Colonic mucosa (tissue), 4 donors: ENCODE measurements at regions not wholly inside any gene's neighbourhood (a gene's known extent, or its start where the extent isn't known, plus 50 kb on each side); places are given as distances from the start of the nearest gene placed in this dataset.

ENCODE experiments used
- DNase-seq: peaks from one replicate; pipeline ENCODE4 v3.0.0-alpha.2; 2020
- H3K27ac ChIP-seq: fragments of 200-600 bp; one replicate; pipeline ENCODE4 v1.8.0; 2021
- H3K27me3 ChIP-seq: fragments of 200-600 bp; one replicate; pipeline ENCODE4 v1.8.0; 2021
- H3K36me3 ChIP-seq: fragments of 200-600 bp; one replicate; pipeline ENCODE4 v1.8.0; 2021
- H3K4me1 ChIP-seq: fragments of 200-600 bp; one replicate; pipeline ENCODE4 v1.8.0; 2021; ENCODE audit warnings: mild to moderate bottlenecking
- H3K4me3 ChIP-seq: fragments of 200-600 bp; one replicate; pipeline ENCODE4 v1.8.0; 2021
- H3K9ac ChIP-seq, 2 donors: one replicate each; pipeline ENCODE4 v1.7.0; 2013; ENCODE audit warnings: control low read depth in 2 of 2, low read depth in 2 of 2, low read length in 2 of 2
- H3K9me3 ChIP-seq: fragments of 200-600 bp; one replicate; pipeline ENCODE4 v1.8.0; 2021
- intact Hi-C: fragments of 100-400 bp; cut with DNase I; formaldehyde crosslinking; loops from one replicate; pipeline ENCODE4 v1.14.1; 2022
- TF ChIP-seq, protein P1 (sequence below): fragments of 200-600 bp; IDR thresholded peaks from one replicate; pipeline ENCODE4 v1.8.0; 2022; ENCODE audit warnings: antibody characterized with exemption, mild to moderate bottlenecking
- donor health status: healthy.
- donor health status: DM: no; HTN: no; CAD: no.
- donor health status: DM: no; HTN: no; CAD: no.

DNA sequence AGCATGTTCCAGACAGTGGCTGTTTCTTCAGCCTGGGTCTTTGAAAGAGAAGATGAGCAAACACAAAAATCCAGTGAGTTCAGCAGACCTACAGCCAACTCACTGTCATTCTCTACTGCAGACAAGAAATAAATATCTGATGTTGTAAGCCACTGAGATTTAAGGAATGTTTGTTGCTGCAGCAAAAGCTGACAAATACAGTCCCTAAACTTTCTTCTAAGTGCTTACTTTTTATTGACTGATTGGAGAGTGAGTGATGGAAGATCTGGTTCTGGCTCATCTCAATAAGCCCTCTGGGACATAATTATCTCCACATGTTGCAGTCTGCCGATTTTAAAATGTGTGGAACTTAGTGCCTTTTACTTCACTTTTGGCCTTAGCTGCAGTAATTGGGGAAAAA, 69.9 kb upstream of the LMNB1 start:
- Histone ChIP-seq H3K4me3 (no peak overlapping the region), H3K36me3 (no peaks in the 10 kb centered on the region), H3K4me1 (no peaks in the 10 kb centered on the region), H3K27ac (no peak overlapping the region), H3K9ac (no peak overlapping the region), H3K27me3 (no peaks in the 10 kb centered on the region), H3K9me3 (no peaks in the 10 kb centered on the region)
- TF ChIP-seq, protein P1, sequence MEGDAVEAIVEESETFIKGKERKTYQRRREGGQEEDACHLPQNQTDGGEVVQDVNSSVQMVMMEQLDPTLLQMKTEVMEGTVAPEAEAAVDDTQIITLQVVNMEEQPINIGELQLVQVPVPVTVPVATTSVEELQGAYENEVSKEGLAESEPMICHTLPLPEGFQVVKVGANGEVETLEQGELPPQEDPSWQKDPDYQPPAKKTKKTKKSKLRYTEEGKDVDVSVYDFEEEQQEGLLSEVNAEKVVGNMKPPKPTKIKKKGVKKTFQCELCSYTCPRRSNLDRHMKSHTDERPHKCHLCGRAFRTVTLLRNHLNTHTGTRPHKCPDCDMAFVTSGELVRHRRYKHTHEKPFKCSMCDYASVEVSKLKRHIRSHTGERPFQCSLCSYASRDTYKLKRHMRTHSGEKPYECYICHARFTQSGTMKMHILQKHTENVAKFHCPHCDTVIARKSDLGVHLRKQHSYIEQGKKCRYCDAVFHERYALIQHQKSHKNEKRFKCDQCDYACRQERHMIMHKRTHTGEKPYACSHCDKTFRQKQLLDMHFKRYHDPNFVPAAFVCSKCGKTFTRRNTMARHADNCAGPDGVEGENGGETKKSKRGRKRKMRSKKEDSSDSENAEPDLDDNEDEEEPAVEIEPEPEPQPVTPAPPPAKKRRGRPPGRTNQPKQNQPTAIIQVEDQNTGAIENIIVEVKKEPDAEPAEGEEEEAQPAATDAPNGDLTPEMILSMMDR, result no peak
- no peak for DNase-seq
- intact Hi-C loops, result no loop called here

DNA sequence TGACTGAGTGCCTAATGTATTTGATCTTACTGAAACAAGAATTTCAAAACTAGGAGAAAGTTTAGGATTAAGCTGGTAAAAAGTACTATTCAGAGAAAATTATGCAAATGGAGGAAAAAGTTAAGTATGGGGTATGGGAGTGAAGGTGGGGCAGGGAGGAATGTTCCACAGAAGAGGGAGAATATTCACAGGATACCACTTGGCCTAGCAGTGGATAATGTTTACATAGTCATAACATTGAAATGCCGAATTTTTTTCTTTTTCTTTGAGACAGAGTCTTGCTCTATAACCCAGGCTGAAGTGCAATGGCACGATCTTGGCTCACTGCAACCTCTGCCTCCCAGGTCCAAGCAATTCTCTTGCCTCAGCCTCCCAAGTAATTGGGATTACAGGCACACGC, 61.2 kb upstream of the LMNB1 start:
- Histone ChIP-seq H3K27ac (no peak overlapping the region), H3K4me3 (no peak overlapping the region), H3K9me3 (no peaks in the 10 kb centered on the region), H3K9ac (no peak overlapping the region), H3K4me1 (no peaks in the 10 kb centered on the region), H3K36me3 (no peaks in the 10 kb centered on the region), H3K27me3 (no peaks in the 10 kb centered on the region)
- TF ChIP-seq, protein P1, result no peak
- no peak for DNase-seq
- intact Hi-C loops, result no loop called here

DNA sequence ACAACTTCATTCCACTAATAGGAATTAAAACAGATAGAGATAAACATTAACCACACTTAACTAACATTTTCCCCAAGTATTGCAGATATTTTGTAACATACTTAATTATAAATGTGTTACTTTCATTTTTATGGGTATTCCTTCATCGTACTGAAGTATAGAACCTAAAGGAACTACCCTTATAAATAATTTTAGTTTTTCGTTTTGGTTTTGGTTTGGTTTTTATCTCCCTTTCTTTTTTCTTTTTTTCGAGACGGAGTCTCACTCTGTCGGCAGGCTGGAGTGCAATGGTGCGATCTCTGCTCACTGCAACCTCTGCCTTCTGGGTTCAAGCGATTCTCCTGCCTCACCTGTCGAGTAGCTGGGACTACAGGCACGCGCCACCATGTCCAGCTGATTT, 60.1 kb upstream of the LMNB1 start:
- intact Hi-C loops, result no loop called here
- DNase-seq, result no peak
- Histone ChIP-seq H3K27ac (no peak overlapping the region), H3K9ac (no peak overlapping the region), H3K9me3 (no peaks in the 10 kb centered on the region), H3K4me1 (no peaks in the 10 kb centered on the region), H3K4me3 (no peak overlapping the region), H3K36me3 (no peaks in the 10 kb centered on the region), H3K27me3 (no peaks in the 10 kb centered on the region)
- TF ChIP-seq, protein P1, result no peak

DNA sequence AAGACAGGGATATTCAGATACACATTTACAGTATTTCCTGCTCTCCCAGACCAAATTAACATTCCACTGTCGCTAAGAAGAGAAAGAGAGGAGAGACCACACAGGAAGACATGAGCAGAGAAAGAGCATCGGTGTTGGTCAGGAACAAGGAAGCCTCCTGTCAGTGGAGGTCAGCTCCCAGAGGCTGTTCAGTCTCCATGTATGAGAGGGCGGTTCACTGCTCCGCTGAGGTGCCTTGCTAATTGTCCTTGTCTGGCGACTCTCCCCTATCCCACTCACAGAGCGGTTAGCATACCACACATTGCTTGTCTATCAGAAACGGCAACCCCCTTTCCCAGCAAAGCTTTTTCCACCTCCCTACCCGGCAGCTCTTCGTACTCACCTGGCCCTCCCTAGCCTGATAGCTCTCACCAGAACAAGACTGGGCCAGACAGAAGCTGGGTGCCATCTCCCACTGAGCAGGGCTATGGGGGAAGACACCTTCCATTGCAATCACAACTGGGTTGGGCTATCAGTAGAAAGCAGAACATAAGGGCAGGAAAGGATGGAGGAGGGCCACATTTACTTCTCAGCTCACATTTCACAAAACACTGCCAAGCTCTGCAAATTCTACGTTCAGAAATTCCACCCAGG, 58.6 kb upstream of the LMNB1 start:
- TF ChIP-seq, protein P1, result no peak
- DNase-seq, result no peak
- H3K27ac ChIP-seq, result no peak overlapping the region
- H3K9ac ChIP-seq, result no peak overlapping the region
- H3K4me1 ChIP-seq, result no peaks in the 10 kb centered on the region
- intact Hi-C loops, result no loop called here
- no peaks in the 10 kb centered on the region for H3K36me3 ChIP-seq
- no peak overlapping the region for H3K4me3 ChIP-seq
- H3K27me3 ChIP-seq, result no peaks in the 10 kb centered on the region
- no peaks in the 10 kb centered on the region for H3K9me3 ChIP-seq

DNA sequence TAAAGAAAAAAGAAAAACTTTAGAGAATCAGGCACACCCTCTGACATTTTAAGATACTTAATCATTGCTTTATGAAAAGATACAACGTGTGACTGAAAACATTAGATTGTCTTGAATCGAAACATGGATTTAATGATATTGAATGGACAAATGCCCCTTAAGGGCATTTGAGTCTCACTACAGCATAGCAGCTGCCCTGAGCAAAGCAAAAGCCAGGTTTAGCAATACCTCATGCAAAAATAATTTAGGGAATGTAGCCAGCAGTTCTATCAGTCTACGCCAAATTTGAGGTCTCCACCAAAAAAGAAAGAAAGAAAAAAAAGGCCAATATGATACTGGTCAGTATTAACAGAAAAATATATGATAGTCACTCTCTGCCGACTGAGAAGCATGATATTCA, 56.6 kb upstream of the LMNB1 start:
- Histone ChIP-seq H3K36me3 (no peaks in the 10 kb centered on the region), H3K27me3 (no peaks in the 10 kb centered on the region), H3K27ac (no peak overlapping the region), H3K4me3 (no peak overlapping the region), H3K4me1 (no peaks in the 10 kb centered on the region), H3K9ac (no peak overlapping the region), H3K9me3 (no peaks in the 10 kb centered on the region)
- DNase-seq, result no peak
- TF ChIP-seq, protein P1, result no peak
- intact Hi-C loops, result no loop called here
